Hepatocyte (in vitro differentiated cells): ENCODE measurements at regions not wholly inside any gene's neighbourhood (a gene's known extent, or its start where the extent isn't known, plus 50 kb on each side); places are given as distances from the start of the nearest gene placed in this dataset.

Experiments used
- CTCF ChIP-seq: fragments of 200-600 bp; sonication (generic); IDR thresholded peaks from 2 replicates; pipeline ENCODE4 v1.5.1; 2016; ENCODE audit warnings: antibody characterized with exemption, mild to moderate bottlenecking; ENCODE audit not compliant: poor library complexity
- EZH2phosphoT487 ChIP-seq: fragments of 200-600 bp; sonication (generic); IDR thresholded peaks from one replicate; pipeline ENCODE4 v1.6.1; 2018; ENCODE audit warnings: antibody characterized with exemption, mild to moderate bottlenecking, low read depth, moderate library complexity; ENCODE audit not compliant: unreplicated experiment, severe bottlenecking

GRCh38 chr9:99682378-99682777 is 139.3 kb upstream of the NR4A3 start:
- TF ChIP-seq CTCF (no peak), EZH2phosphoT487 (no peak)
